GM12891 (cell line): ENCODE measurements at regions not wholly inside any gene's neighbourhood (a gene's known extent, or its start where the extent isn't known, plus 50 kb on each side); places are given as distances from the start of the nearest gene placed in this dataset.

Source experiments
- PAX5 ChIP-seq: IDR thresholded peaks from 2 replicates; pipeline ENCODE4 v1.6.1; 2011; ENCODE audit warnings: low read length, moderate library complexity, mild to moderate bottlenecking; ENCODE audit not compliant: insufficient read depth, severe bottlenecking
- POLR2A ChIP-seq: IDR thresholded peaks from 2 replicates; pipeline ENCODE4 v1.6.1; 2011; ENCODE audit warnings: low read depth, low read length, control low read depth
- POLR2AphosphoS5 ChIP-seq: IDR thresholded peaks from 2 replicates; pipeline ENCODE4 v1.6.1; 2011; ENCODE audit warnings: low read depth, low read length, control low read depth
- POU2F2 ChIP-seq: IDR thresholded peaks from 2 replicates; pipeline ENCODE4 v1.6.1; 2011; ENCODE audit warnings: low read depth, mild to moderate bottlenecking, control low read depth, low read length, moderate library complexity
- SPI1 ChIP-seq: IDR thresholded peaks from 2 replicates; pipeline ENCODE4 v1.6.1; 2011; ENCODE audit warnings: low read depth, low read length, control low read depth
- TAF1 ChIP-seq: IDR thresholded peaks from 2 replicates; pipeline ENCODE4 v1.6.1; 2011; ENCODE audit warnings: low read depth, low read length, control low read depth

DNA sequence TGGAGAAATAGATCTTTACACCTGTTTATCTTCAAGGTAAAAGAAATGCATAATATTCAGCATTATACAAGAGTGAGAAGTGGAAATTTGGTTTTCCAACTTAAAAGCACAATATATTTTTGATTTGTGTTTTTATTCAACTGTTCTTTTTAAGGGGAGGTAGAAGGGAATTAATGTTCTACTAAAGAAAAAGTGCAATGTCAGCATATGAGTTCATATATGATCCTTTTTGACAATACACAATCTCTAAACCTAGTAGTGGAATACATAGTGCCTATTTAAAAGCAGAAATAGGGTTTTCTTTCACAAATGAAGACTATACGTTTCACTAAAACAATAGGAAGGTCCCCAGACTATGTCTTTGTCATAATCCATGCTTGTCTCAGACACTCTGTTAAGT, 63.2 kb upstream of the ATP5MC3 start:
- no peak for TF ChIP-seq POLR2A
- no peak for TF ChIP-seq TAF1
- no peak for TF ChIP-seq POLR2AphosphoS5
- no peak for TF ChIP-seq PAX5
- TF ChIP-seq SPI1: no peak
- TF ChIP-seq POU2F2: no peak
